A673 (cell line): ENCODE measurements at regions not wholly inside any gene's neighbourhood (a gene's known extent, or its start where the extent isn't known, plus 50 kb on each side); places are given as distances from the start of the nearest gene placed in this dataset.

Experiments used
- BruUV-seq: library from RNA; stranded (reverse); fragments of 400-500 nt; replicated peaks from 2 replicates; lab custom pipeline; 2021; lab: Mats Ljungman, UMichigan
- CTCF ChIA-PET: fragments of 300-600 bp; sonication (Branson Sonifier 250); formaldehyde crosslinking; loops from one replicate; lab custom pipeline; 2022; ENCODE audit warnings: antibody characterized with exemption; lab: Charles Lee
- POLR2A ChIA-PET: fragments of 300-600 bp; sonication (Branson Sonifier 250); formaldehyde crosslinking; loops from one replicate; lab custom pipeline; 2022; ENCODE audit warnings: antibody characterized with exemption; ENCODE audit not compliant: low non-redundant PET; lab: Charles Lee
- DNase-seq: peaks from one replicate; pipeline ENCODE4 v3.0.0-alpha.2; 2015; ENCODE audit warnings: low spot score
- H3K27ac ChIP-seq: fragments of 200-600 bp; sonication (generic); 2 replicates; pipeline ENCODE4 v1.5.1; 2016; ENCODE audit warnings: mixed run types, low read depth, mild to moderate bottlenecking, mixed read lengths, antibody characterized with exemption, low read length; ENCODE audit not compliant: poor library complexity, severe bottlenecking
- H3K27me3 ChIP-seq: fragments of 200-600 bp; sonication (generic); replicated peaks from 2 replicates; pipeline ENCODE4 v1.6.1; 2017; ENCODE audit warnings: mixed run types, low read depth, mild to moderate bottlenecking, mixed read lengths, antibody characterized with exemption, low read length; ENCODE audit not compliant: insufficient read depth, poor library complexity
- H3K36me3 ChIP-seq: fragments of 200-600 bp; sonication (generic); 2 replicates; pipeline ENCODE4 v1.6.1; 2016; ENCODE audit warnings: mixed run types, mild to moderate bottlenecking, mixed read lengths, antibody characterized with exemption, low read length; ENCODE audit not compliant: insufficient read depth, poor library complexity, severe bottlenecking
- H3K4me1 ChIP-seq: fragments of 200-600 bp; sonication (generic); 2 replicates; pipeline ENCODE4 v1.6.1; 2017; ENCODE audit warnings: mixed run types, mild to moderate bottlenecking, mixed read lengths, antibody characterized with exemption, low read length; ENCODE audit not compliant: insufficient read depth, poor library complexity, severe bottlenecking
- H3K4me3 ChIP-seq: fragments of 200-600 bp; sonication (generic); 2 replicates; pipeline ENCODE4 v1.5.1; 2016; ENCODE audit warnings: low read depth, mixed run types, mild to moderate bottlenecking, mixed read lengths, low read length; ENCODE audit not compliant: poor library complexity, severe bottlenecking
- H3K9me3 ChIP-seq: fragments of 200-600 bp; sonication (generic); 2 replicates; pipeline ENCODE4 v1.6.1; 2016; ENCODE audit warnings: mixed run types, low read depth, mild to moderate bottlenecking, mixed read lengths, antibody characterized with exemption, low read length; ENCODE audit not compliant: poor library complexity, severe bottlenecking
- EZH2 ChIP-seq: fragments of 200-600 bp; sonication (generic); IDR thresholded peaks from 2 replicates; pipeline ENCODE4 v1.6.1; 2017; ENCODE audit warnings: borderline replicate concordance, low read depth, mild to moderate bottlenecking, mixed read lengths, antibody characterized with exemption, low read length; ENCODE audit not compliant: poor library complexity, severe bottlenecking
- intact Hi-C: fragments of 100-400 bp; cut with micrococcal nuclease; formaldehyde crosslinking; loops from one replicate; pipeline ENCODE4 v1.10.0; 2022; ENCODE audit not compliant: unreplicated experiment
- TF ChIP-seq, protein P1 (sequence below): fragments of 300-800, 200-600 bp; sonication (generic); conservative IDR thresholded peaks from 2 replicates; pipeline ENCODE4 v1.5.1; 2017; ENCODE audit warnings: low read depth, mild to moderate bottlenecking, antibody characterized with exemption, low read length, moderate library complexity, mixed read lengths

DNA sequence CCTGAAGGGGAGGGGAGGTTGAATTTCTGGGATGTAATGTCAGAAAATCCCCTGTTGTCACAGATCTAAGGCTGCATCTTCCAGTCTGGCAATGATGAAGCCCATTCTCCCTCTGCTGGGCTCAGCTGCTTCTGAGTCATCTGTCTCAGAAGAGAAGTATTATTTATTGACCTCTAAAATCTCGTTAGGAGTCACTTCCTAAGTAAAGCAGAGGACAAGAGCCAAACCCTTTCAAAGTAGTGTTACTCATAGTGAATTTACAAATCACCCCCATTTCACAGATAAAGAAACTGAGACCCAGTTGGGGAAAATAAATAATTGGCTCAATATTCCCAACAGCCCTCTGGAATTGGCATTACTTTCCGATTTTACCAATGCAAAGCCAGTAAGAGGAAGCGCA, 167.3 kb upstream of the SKOR2 start:
- no peaks in the 10 kb centered on the region for H3K4me1 ChIP-seq
- TF ChIP-seq, protein P1, sequence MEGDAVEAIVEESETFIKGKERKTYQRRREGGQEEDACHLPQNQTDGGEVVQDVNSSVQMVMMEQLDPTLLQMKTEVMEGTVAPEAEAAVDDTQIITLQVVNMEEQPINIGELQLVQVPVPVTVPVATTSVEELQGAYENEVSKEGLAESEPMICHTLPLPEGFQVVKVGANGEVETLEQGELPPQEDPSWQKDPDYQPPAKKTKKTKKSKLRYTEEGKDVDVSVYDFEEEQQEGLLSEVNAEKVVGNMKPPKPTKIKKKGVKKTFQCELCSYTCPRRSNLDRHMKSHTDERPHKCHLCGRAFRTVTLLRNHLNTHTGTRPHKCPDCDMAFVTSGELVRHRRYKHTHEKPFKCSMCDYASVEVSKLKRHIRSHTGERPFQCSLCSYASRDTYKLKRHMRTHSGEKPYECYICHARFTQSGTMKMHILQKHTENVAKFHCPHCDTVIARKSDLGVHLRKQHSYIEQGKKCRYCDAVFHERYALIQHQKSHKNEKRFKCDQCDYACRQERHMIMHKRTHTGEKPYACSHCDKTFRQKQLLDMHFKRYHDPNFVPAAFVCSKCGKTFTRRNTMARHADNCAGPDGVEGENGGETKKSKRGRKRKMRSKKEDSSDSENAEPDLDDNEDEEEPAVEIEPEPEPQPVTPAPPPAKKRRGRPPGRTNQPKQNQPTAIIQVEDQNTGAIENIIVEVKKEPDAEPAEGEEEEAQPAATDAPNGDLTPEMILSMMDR = no peak
- no peak for TF ChIP-seq EZH2
- BruUV-seq = no TSS peak
- peaks cover 67% of the 10 kb centered on the region for H3K27me3 ChIP-seq
- H3K36me3 ChIP-seq = no peaks in the 10 kb centered on the region
- ChIA-PET POLR2A (no interaction called here), CTCF (no interaction called here)
- no peaks in the 10 kb centered on the region for H3K9me3 ChIP-seq
- intact Hi-C loops = no loop called here
- H3K4me3 ChIP-seq = no peak overlapping the region
- no peak overlapping the region for H3K27ac ChIP-seq
- no peak for DNase-seq

DNA sequence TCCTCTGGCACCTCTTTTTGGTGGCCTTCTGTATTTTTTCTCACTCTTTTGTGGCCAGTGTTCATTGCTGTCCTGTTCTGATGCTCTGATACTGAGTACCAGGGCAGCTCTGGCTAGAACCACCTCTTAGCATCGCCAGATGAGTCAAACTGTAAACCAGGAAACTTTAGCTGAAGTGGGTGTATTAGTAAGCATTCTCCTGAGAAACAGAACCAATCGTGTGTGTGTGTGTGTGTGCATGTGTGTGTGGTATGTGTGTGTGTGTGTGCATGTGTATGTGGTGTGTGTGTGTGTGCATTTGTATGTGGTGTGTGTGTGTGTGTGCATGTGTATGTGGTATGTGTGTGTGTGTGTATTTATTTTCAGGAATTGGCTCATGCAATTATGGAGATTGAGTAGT, 166.3 kb upstream of the SKOR2 start:
- no peaks in the 10 kb centered on the region for H3K36me3 ChIP-seq
- no peak overlapping the region for H3K4me3 ChIP-seq
- BruUV-seq = no TSS peak
- ChIA-PET POLR2A (no interaction called here), CTCF (no interaction called here)
- no peak overlapping the region for H3K27ac ChIP-seq
- H3K27me3 ChIP-seq = peaks cover 77% of the 10 kb centered on the region
- no peaks in the 10 kb centered on the region for H3K4me1 ChIP-seq
- intact Hi-C loops = no loop called here
- DNase-seq = no peak
- no peaks in the 10 kb centered on the region for H3K9me3 ChIP-seq
- TF ChIP-seq, protein P1 = no peak
- no peak for TF ChIP-seq EZH2

DNA sequence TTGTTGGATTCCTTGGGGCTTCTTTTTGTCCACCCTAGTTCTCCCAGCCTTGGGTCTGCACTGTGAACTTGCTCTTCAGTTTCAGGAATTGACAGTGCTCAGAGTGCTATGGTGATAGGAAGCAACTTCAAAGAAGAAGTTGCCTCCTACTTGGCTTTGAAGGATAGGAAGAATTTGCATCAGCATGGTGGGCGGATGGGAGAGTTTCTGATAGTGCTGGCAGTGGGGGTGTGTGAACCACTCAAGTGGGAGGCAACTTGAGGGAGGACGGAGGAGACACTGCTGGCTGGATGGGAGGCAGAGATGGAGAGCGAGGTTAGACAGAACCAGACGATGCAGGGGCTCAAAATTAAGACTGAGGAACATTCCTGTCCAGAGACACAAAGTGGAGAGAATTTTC, 164.4 kb upstream of the SKOR2 start:
- CTCF ChIA-PET = no interaction called here

More for the DNA sequence above, 164.4 kb upstream of the SKOR2 start:
- no peaks in the 10 kb centered on the region for H3K9me3 ChIP-seq
- H3K27ac ChIP-seq = no peak overlapping the region
- intact Hi-C loops = no loop called here
- POLR2A ChIA-PET = no interaction called here
- no peaks in the 10 kb centered on the region for H3K4me1 ChIP-seq
- no peaks in the 10 kb centered on the region for H3K36me3 ChIP-seq
- DNase-seq = no peak
- H3K27me3 ChIP-seq = peaks cover 93% of the 10 kb centered on the region
- no peak overlapping the region for H3K4me3 ChIP-seq
- no TSS peak for BruUV-seq
- TF ChIP-seq, protein P1 = no peak
- no peak for TF ChIP-seq EZH2
